NCI-H460 (cell line): ENCODE measurements at regions not wholly inside any gene's neighbourhood (a gene's known extent, or its start where the extent isn't known, plus 50 kb on each side); places are given as distances from the start of the nearest gene placed in this dataset.

ENCODE experiments used
- DNase-seq: peaks from one replicate; pipeline ENCODE4 v3.0.0-alpha.2; 2016; ENCODE audit warnings: low read depth; ENCODE audit errors: extremely low read depth

- no peak for DNase-seq
These were observed 228.5 kb downstream of the VRK1 start for GRCh38 chr14:97025722-97026121.

DNA sequence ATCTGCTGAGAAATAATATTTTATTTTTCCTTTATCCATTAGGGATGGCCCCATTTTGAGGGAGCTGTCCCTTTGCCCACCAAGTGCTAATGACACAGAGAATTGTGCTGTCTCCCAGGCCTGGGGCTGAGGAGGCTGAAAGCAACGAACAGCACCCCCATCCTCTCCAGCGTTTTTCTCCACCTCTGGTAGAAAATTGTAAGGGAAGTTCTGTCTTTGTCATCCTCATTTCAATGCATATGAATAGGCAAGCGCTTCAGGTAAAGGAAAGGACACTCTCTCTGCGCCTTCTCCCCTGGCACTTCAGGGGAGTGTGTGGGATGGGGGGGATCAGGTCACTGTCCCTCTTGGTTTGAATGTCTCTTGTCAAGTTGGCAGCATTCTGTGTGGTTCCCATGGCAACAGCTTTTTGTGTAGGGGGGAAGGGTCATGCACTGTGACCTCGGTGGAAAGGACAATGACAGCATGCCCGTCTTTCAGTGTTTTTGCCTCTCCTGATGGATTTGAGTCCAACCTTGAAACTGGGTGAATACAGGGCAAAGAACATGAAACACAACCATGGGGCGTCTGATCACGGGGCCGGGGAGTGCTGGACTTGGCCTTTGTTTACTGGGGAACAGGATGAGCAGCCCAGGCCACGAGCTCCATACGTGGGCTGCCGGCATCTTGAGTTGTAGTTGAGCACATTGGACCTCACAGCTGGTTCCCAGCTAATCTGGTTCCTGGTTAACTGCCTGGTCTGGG lies 230.2 kb downstream of the VRK1 start:
- no peak for DNase-seq

- DNase-seq, result no peak
These were observed 231.2 kb downstream of the VRK1 start for GRCh38 chr14:97028382-97028781.

- no peak for DNase-seq
These were observed 232.6 kb downstream of the VRK1 start for GRCh38 chr14:97029800-97030199.

DNA sequence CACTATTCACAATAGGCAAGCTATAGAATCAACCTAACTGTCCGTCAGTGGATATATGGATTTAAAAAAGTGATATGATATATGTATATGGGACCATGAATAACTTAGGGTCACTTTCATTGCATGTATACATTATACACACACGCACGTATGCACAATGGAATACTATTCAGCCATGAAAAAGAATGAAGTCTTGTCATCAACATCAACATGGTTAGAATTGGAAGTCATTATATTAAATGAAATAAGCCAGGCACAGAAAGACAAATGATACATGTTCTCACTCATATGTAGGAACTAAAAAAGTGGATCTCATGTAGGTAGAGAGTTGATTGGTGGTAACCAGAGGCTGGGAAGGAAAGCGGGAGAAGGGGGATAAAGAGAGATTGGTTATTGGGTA lies 234.3 kb downstream of the VRK1 start:
- DNase-seq, result no peak

- no peak for DNase-seq
These were observed 236.4 kb downstream of the VRK1 start for GRCh38 chr14:97033556-97034081.

GRCh38 chr14:97036086-97036852 lies 239.1 kb downstream of the VRK1 start:
- no peak for DNase-seq

GRCh38 chr14:97039717-97040363 lies 242.7 kb downstream of the VRK1 start:
- no peak for DNase-seq

DNA sequence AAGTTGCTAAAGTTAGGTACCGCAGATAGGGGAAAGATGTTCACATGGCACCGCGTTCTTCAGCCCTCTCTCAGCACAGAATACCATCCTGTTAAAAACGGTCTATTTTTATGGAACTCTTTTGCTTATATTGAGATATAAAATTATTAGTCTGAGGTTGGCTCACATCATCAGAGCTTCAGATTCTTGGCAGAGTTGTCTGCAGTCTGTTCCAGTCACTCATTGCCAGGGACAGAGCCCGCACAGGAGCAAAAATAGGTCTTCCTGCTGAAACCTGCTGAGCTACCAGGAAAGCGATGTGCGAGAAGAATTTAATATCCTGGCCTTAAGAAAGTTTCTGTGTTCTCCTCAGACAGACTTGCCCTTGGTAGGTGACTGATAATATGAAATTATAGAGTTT lies 249.8 kb downstream of the VRK1 start:
- DNase-seq, result no peak

- no peak for DNase-seq
These were observed 254.8 kb downstream of the VRK1 start for GRCh38 chr14:97052001-97052400.

GRCh38 chr14:97053941-97054340 lies 256.8 kb downstream of the VRK1 start:
- DNase-seq, result no peak

GRCh38 chr14:97055355-97055754 lies 258.2 kb downstream of the VRK1 start:
- DNase-seq, result no peak

GRCh38 chr14:97056086-97056485 lies 258.9 kb downstream of the VRK1 start:
- no peak for DNase-seq

DNA sequence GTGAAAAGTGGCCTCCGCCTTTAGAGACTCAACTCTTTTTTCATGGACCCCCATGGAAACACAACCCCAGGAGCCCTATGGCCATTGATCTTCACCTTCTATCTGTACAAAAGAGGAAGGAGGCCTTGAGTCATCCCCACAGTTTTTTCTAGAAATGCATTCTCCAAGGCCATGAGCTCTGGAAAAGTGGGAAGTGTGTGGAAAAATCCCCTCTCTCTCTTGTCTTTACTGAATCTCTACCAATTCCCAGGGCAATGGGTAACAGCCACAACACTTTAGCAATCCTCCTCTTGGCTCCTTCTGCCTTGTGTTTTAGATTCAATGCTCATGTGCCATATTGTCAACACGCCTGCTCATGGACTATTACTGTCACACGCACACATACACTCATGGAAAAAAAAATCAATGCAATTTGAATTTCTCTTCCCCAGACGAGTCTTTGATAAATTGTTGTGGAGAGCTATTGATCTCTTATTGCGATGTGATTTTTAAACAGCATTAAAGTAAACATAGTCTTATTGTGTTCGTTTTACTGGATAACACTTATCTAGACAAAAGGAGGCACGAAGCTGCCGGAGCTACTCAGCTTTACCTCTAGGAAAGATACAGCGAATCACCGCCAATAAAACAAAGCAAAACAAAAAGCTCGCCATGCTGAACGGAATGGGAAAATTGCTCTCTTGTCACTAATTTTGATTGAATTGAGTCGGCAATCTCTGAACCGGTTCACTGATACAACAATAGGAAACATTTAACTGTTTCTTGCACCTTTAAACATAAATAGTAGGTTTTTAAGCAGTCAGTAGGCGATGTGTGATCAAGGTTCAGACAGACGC lies 260.3 kb downstream of the VRK1 start:
- no peak for DNase-seq

- DNase-seq, result no peak
These were observed 260.9 kb downstream of the VRK1 start for GRCh38 chr14:97058074-97058467.

- DNase-seq, result no peak
These were observed 261.4 kb downstream of the VRK1 start for GRCh38 chr14:97058589-97058988.

GRCh38 chr14:97061198-97061597 lies 264.0 kb downstream of the VRK1 start:
- DNase-seq, result no peak

- no peak for DNase-seq
These were observed 264.5 kb downstream of the VRK1 start for GRCh38 chr14:97061714-97062113.

- no peak for DNase-seq
These were observed 268.3 kb downstream of the VRK1 start for GRCh38 chr14:97065305-97066067.
